Right lobe of liver (tissue), 4 donors: ENCODE measurements at regions not wholly inside any gene's neighbourhood (a gene's known extent, or its start where the extent isn't known, plus 50 kb on each side); places are given as distances from the start of the nearest gene placed in this dataset.

Source experiments
- CTCF ChIP-seq, 4 donors: fragments of 200-600 bp in 3 of 4; fragments of 450-650 bp in 1 of 4; IDR thresholded peaks; one replicate each; pipeline versions ENCODE4 v1.5.1 to v1.8.0; 2016 to 2022; ENCODE audit warnings: antibody characterized with exemption in 4 of 4, mild to moderate bottlenecking in 2 of 4
- POLR2A ChIP-seq: fragments of 450-650 bp; IDR thresholded peaks from one replicate; pipeline ENCODE4 v1.6.1; 2017; ENCODE audit warnings: antibody characterized with exemption, mild to moderate bottlenecking
- donor health status: DM: no; HTN: no; CAD: no.
- donor health status: DM: no; HTN: no; CAD: no.
- donor health status: DM: no; HTN: yes; CAD: no.

GRCh38 chr10:109411917-109412316 is 511.4 kb downstream of the XPNPEP1 start:
- TF ChIP-seq POLR2A = no peak
- no peak for TF ChIP-seq CTCF (IDR thresholded peaks at IDR 0.05)
